IMR-90 (cell line): ENCODE measurements at regions not wholly inside any gene's neighbourhood (a gene's known extent, or its start where the extent isn't known, plus 50 kb on each side); places are given as distances from the start of the nearest gene placed in this dataset.

Experiments used
- CEBPB ChIP-seq: IDR thresholded peaks from 2 replicates; pipeline ENCODE4 v1.6.1; 2012; ENCODE audit warnings: low read depth, low read length, improper control_type of control experiment
- CTCF ChIP-seq: conservative IDR thresholded peaks from 2 replicates; pipeline ENCODE4 v1.5.1; 2012; ENCODE audit warnings: mild to moderate bottlenecking, low read depth, low read length, improper control_type of control experiment
- ELK1 ChIP-seq: fragments of 150-350 bp; IDR thresholded peaks from 2 replicates; pipeline ENCODE4 v1.6.1; 2016; ENCODE audit warnings: low read depth, mild to moderate bottlenecking, low read length, moderate library complexity, borderline replicate concordance
- FOS ChIP-seq: fragments of 150-350 bp; IDR thresholded peaks from 2 replicates; pipeline ENCODE4 v1.6.1; 2016; ENCODE audit warnings: low read depth, low read length
- MAFK ChIP-seq: IDR thresholded peaks from 2 replicates; pipeline ENCODE4 v1.6.1; 2012; ENCODE audit warnings: low read depth, low read length, improper control_type of control experiment
- MXI1 ChIP-seq: IDR thresholded peaks from 2 replicates; pipeline ENCODE4 v1.6.1; 2012; ENCODE audit warnings: low read depth, mild to moderate bottlenecking, low read length, moderate library complexity, borderline replicate concordance
- NFE2L2 ChIP-seq: fragments of 150-350 bp; IDR thresholded peaks from 2 replicates; pipeline ENCODE4 v1.6.1; 2016; ENCODE audit warnings: low read depth, mild to moderate bottlenecking, low read length
- POLR2A ChIP-seq: IDR thresholded peaks from 2 replicates; pipeline ENCODE4 v1.6.1; 2012; ENCODE audit warnings: mild to moderate bottlenecking, low read depth, low read length
- RAD21 ChIP-seq: IDR thresholded peaks from 2 replicates; pipeline ENCODE4 v1.6.1; 2012; ENCODE audit warnings: low read length, improper control_type of control experiment
- RCOR1 ChIP-seq: IDR thresholded peaks from 2 replicates; pipeline ENCODE4 v1.6.1; 2012; ENCODE audit warnings: mild to moderate bottlenecking, low read length, improper control_type of control experiment; ENCODE audit not compliant: insufficient replicate concordance
- RFX5 ChIP-seq: IDR thresholded peaks from 2 replicates; pipeline ENCODE4 v1.8.0; 2012; ENCODE audit warnings: low read depth, mild to moderate bottlenecking, low read length, moderate library complexity
- SMC3 ChIP-seq: fragments of 150-350 bp; IDR thresholded peaks from 2 replicates; pipeline ENCODE4 v1.6.1; 2016; ENCODE audit warnings: low read depth, mild to moderate bottlenecking, antibody characterized with exemption, low read length, moderate library complexity
- USF2 ChIP-seq: fragments of 150-350 bp; IDR thresholded peaks from 2 replicates; pipeline ENCODE4 v1.6.1; 2017; ENCODE audit warnings: mild to moderate bottlenecking, antibody characterized with exemption, low read length, low read depth

GRCh38 chr13:40471911-40472310 is 194.5 kb downstream of the FOXO1 start:
- TF ChIP-seq USF2, result no peak
- TF ChIP-seq POLR2A, result no peak
- no peak for TF ChIP-seq CTCF
- TF ChIP-seq RAD21, result no peak
- TF ChIP-seq FOS, result no peak
- no peak for TF ChIP-seq NFE2L2
- TF ChIP-seq ELK1, result no peak
- TF ChIP-seq RFX5, result no peak
- TF ChIP-seq MXI1, result no peak
- no peak for TF ChIP-seq SMC3
- no peak for TF ChIP-seq MAFK
- TF ChIP-seq RCOR1, result no peak
- no peak for TF ChIP-seq CEBPB
